ENCODE measurements at regions not wholly inside any gene's neighbourhood (a gene's known extent, or its start where the extent isn't known, plus 50 kb on each side); places are given as distances from the start of the nearest gene placed in this dataset.

DNA sequence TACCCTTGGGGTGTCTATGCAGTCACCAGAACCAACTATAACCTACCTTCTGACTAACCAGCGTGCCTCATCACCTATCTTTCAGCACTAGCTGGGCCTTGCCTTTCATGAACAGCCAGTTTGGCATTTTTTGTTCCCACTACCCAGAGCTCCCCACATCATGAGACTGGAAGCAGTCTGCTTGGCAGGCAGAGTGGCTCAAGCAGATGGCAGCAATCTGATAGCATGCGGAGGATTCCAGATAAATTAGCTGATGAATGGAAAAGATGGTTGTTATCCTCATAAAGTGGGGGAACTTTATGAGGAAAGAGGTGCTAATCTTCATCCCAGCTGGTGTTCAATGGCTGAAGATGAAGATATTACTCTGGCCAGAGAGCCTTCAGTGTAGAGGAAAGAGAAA is 243.2 kb upstream of the EDA2R start:
- TF ChIP-seq, protein P1, sequence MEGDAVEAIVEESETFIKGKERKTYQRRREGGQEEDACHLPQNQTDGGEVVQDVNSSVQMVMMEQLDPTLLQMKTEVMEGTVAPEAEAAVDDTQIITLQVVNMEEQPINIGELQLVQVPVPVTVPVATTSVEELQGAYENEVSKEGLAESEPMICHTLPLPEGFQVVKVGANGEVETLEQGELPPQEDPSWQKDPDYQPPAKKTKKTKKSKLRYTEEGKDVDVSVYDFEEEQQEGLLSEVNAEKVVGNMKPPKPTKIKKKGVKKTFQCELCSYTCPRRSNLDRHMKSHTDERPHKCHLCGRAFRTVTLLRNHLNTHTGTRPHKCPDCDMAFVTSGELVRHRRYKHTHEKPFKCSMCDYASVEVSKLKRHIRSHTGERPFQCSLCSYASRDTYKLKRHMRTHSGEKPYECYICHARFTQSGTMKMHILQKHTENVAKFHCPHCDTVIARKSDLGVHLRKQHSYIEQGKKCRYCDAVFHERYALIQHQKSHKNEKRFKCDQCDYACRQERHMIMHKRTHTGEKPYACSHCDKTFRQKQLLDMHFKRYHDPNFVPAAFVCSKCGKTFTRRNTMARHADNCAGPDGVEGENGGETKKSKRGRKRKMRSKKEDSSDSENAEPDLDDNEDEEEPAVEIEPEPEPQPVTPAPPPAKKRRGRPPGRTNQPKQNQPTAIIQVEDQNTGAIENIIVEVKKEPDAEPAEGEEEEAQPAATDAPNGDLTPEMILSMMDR (IDR thresholded peaks at IDR 0.05; ENCODE audit: insufficient read depth, low read length, poor library complexity, severe bottlenecking): no peak
- TF ChIP-seq EZH2phosphoT487 (conservative IDR thresholded peaks at IDR 0.05; ENCODE audit: low read length): no peak
